ENCODE measurements at regions not wholly inside any gene's neighbourhood (a gene's known extent, or its start where the extent isn't known, plus 50 kb on each side); places are given as distances from the start of the nearest gene placed in this dataset.
A peak's percentile ranks its signal among the peaks of the same experiment; 100 is the strongest.

DNA sequence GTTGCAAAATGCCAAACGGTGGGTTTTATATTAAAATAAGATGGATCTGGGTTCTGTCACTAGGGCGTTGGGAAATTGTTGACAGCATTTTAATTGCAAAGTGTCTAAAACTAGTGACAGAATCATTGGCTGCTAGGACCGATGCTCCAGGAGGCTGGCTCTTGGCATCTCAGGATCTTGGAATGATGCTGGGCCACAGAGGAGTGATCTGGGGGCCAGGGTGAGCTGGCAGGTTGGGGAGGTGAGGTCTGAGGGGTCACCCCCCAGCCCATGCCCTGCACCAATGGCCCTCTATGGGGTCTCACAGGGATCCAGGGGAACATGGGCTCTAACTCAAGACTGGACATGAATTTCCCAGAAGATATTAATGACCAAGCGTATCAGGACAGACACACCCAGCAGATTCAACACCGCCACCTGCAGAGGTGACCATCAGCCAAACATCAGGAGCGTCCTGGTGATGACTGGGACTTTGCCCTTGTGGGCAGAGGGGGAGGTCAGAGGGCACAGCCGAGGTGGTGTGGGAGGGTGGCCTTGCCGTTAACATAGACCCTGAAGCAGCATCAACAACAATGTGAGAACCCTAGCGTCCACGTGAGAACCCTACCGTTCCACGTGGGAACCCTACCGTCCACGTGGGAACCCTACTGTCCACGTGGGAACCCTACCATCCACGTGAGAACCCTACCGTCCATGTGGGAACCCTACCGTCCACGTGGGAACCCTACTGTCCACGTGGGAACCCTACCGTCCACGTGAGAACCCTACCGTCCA, 89.0 kb upstream of the PPP2R2D start:
- Histone ChIP-seq H3K27me3 (ENCODE audit: control insufficient read depth, insufficient read depth, low read length) (no peaks in the 10 kb centered on the region), H3K36me3 (ENCODE audit: control insufficient read depth, insufficient read depth, low read length) (no peaks in the 10 kb centered on the region), H3K27ac (ENCODE audit: low read depth, low read length) (no peak overlapping the region), H3K9me3 (ENCODE audit: control insufficient read depth, insufficient read depth, low read length) (no peaks in the 10 kb centered on the region), H3K4me3 (ENCODE audit: low read depth, low read length) (no peak overlapping the region), H3K4me1 (ENCODE audit: control insufficient read depth, insufficient read depth, low read length) (no peaks in the 10 kb centered on the region)
- DNase-seq (ENCODE audit: low read depth in 4 of 6, low spot score in 6 of 6), result no peak
- 94% methylated on average over 22 of the region's 23 CpGs for WGBS (ENCODE audit: insufficient coverage)

GRCh38 chr10:131812736-131813604, 87.8 kb upstream of the PPP2R2D start:
- no peaks in the 10 kb centered on the region for H3K36me3 ChIP-seq (ENCODE audit: control insufficient read depth, insufficient read depth, low read length)
- DNase-seq (ENCODE audit: low read depth in 4 of 6, low spot score in 6 of 6), result no peak
- WGBS (ENCODE audit: insufficient coverage), result 93% methylated on average over 20 of the region's 24 CpGs

DNA sequence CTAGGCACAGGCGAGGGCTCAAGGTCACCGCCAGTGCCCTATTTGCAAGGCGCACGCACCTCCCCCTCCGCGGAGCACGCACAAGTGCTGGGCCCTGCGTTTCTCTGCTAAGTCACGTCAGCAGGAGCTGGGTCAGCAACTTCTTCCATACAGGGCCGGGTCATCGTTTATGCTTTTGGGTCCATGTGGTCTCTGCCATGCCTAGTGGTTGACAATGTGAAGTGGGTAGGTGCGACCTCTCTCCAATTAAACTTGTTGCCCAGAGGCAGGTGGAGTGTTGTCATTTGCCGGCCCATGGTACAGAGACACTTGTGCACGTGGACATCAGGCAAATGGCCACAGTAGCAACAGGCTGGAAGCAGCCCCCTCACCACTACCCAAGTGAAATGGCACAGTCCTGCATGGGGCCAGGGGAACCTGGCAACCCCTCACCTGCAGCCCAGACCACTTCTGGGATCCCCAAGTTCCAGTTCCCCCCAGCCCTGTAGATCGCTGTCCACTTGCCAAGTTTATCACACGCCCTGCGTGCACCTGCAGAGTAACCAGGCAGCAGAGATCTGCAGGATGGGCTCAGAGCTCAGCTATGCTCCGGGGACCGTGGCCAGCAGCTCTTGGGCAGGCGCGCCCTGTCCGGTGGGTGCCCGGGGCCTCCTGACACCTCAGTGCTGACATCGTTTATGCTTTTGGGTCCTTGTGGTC, 86.1 kb upstream of the PPP2R2D start:
- Histone ChIP-seq H3K27me3 (ENCODE audit: control insufficient read depth, insufficient read depth, low read length) (no peaks in the 10 kb centered on the region), H3K27ac (ENCODE audit: low read depth, low read length) (no peak overlapping the region), H3K4me1 (ENCODE audit: control insufficient read depth, insufficient read depth, low read length) (no peaks in the 10 kb centered on the region), H3K9me3 (ENCODE audit: control insufficient read depth, insufficient read depth, low read length) (no peaks in the 10 kb centered on the region), H3K36me3 (ENCODE audit: control insufficient read depth, insufficient read depth, low read length) (no peaks in the 10 kb centered on the region), H3K4me3 (ENCODE audit: low read depth, low read length) (no peak overlapping the region)
- WGBS (ENCODE audit: insufficient coverage), result 73% methylated on average over 18 of the region's 24 CpGs
- no peak for DNase-seq (ENCODE audit: low read depth in 4 of 6, low spot score in 6 of 6)

More at GRCh38 chr10:131812736-131813604, 87.8 kb upstream of the PPP2R2D start:
- H3K27ac ChIP-seq (ENCODE audit: low read depth, low read length), result no peak overlapping the region
- no peaks in the 10 kb centered on the region for H3K9me3 ChIP-seq (ENCODE audit: control insufficient read depth, insufficient read depth, low read length)
- no peak overlapping the region for H3K4me3 ChIP-seq (ENCODE audit: low read depth, low read length)
- H3K4me1 ChIP-seq (ENCODE audit: control insufficient read depth, insufficient read depth, low read length), result no peaks in the 10 kb centered on the region
- H3K27me3 ChIP-seq (ENCODE audit: control insufficient read depth, insufficient read depth, low read length), result no peaks in the 10 kb centered on the region

DNA sequence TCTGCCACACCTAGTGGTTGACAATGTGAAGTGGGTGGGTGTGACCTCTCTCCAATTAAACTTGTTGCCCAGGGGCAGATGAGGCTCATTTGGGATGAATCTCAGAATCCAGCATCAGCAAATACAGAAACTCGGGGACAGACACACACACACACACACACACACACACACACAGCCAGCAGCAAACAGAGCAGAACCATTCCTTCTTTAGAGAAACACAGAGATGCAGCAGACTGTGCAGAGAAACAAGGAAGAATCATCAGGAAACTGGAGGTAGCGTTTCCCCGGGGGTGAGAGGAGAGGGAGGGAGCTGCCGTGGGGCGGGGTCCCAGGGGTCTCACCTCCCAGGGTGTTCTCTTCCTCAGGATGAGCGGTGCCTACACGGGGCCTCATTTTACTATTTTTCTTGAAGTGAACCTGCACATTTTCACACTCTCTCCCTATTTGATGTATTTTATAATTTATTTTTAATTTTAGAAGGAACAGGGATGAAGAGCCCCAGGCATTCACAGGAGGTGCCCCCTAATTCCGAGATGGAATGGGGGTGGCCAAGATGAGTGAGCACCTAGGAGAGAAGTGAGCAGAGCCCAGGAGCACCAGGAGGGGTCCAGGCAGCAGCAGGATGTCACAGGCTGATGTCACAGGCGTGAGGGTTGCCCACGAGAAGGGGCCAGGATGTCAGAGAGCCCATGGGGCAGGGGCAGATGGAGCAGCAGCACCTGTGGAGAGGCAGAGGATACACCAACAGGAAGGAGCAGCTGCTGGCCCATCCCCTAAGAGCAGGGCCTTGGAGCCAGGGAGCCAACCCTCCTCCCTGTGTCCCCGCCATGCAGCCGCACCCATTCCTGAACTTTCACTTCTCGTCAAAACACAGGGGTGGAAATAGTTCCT, 85.3 kb upstream of the PPP2R2D start:
- H3K27me3 ChIP-seq (ENCODE audit: control insufficient read depth, insufficient read depth, low read length), result no peaks in the 10 kb centered on the region
- DNase-seq (ENCODE audit: low read depth in 4 of 6, low spot score in 6 of 6), result peak in 1 of 6 donors; percentile 60
- 63% methylated on average over 4 of the region's 13 CpGs for WGBS (ENCODE audit: insufficient coverage)
- no peaks in the 10 kb centered on the region for H3K4me1 ChIP-seq (ENCODE audit: control insufficient read depth, insufficient read depth, low read length)
- H3K27ac ChIP-seq (ENCODE audit: low read depth, low read length), result no peak overlapping the region
- H3K9me3 ChIP-seq (ENCODE audit: control insufficient read depth, insufficient read depth, low read length), result no peaks in the 10 kb centered on the region
- H3K36me3 ChIP-seq (ENCODE audit: control insufficient read depth, insufficient read depth, low read length), result no peaks in the 10 kb centered on the region
- H3K4me3 ChIP-seq (ENCODE audit: low read depth, low read length), result no peak overlapping the region

GRCh38 chr10:131816157-131816775, 84.5 kb upstream of the PPP2R2D start:
- 72% methylated on average over 17 of the region's 17 CpGs for WGBS (ENCODE audit: insufficient coverage)
- Histone ChIP-seq H3K9me3 (ENCODE audit: control insufficient read depth, insufficient read depth, low read length) (no peaks in the 10 kb centered on the region), H3K4me1 (ENCODE audit: control insufficient read depth, insufficient read depth, low read length) (no peaks in the 10 kb centered on the region), H3K4me3 (ENCODE audit: low read depth, low read length) (no peak overlapping the region), H3K27me3 (ENCODE audit: control insufficient read depth, insufficient read depth, low read length) (no peaks in the 10 kb centered on the region), H3K27ac (ENCODE audit: low read depth, low read length) (no peak overlapping the region), H3K36me3 (ENCODE audit: control insufficient read depth, insufficient read depth, low read length) (no peaks in the 10 kb centered on the region)
- no peak for DNase-seq (ENCODE audit: low read depth in 4 of 6, low spot score in 6 of 6)

DNA sequence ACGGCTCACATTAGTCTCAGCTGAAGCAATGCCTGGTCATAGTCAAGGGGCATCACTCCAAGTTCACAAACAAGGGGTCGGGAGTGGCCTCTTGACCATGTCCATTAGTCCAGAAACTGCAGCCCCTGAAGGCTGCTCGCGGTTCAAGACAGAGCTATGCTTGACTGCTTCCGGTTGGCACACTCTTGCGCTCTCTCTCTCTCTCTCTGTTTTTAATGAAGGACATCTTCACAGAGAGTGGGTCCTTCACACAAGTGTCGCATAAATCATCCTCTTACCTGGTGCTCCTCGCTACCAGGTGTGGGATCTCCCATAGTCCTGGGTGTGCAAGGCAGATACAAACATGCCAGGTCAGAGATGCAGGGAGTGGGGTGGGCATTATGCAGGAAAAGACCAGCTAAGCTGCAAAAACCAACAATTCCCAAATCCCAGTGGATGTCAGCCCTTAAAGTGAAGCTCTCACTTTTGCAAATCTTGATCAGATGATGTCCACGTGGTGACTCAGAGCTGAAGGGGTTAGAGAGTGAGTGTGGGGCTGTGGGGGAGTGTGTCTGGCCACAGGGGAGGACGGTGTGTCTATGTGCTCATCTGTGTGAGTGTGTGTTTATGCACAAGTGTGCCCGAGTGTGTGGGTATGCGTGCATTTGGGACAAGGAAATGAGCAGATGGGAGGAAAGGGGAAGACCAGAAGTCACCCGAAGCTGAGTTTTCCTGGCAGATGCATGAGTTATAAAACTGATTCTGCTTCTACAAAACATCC, 83.7 kb upstream of the PPP2R2D start:
- Histone ChIP-seq H3K4me1 (ENCODE audit: control insufficient read depth, insufficient read depth, low read length) (no peaks in the 10 kb centered on the region), H3K36me3 (ENCODE audit: control insufficient read depth, insufficient read depth, low read length) (no peaks in the 10 kb centered on the region), H3K4me3 (ENCODE audit: low read depth, low read length) (no peak overlapping the region), H3K27me3 (ENCODE audit: control insufficient read depth, insufficient read depth, low read length) (no peaks in the 10 kb centered on the region), H3K9me3 (ENCODE audit: control insufficient read depth, insufficient read depth, low read length) (no peaks in the 10 kb centered on the region), H3K27ac (ENCODE audit: low read depth, low read length) (no peak overlapping the region)
- DNase-seq (ENCODE audit: low read depth in 4 of 6, low spot score in 6 of 6), result no peak
- 75% methylated on average over 11 of the region's 13 CpGs for WGBS (ENCODE audit: insufficient coverage)

DNA sequence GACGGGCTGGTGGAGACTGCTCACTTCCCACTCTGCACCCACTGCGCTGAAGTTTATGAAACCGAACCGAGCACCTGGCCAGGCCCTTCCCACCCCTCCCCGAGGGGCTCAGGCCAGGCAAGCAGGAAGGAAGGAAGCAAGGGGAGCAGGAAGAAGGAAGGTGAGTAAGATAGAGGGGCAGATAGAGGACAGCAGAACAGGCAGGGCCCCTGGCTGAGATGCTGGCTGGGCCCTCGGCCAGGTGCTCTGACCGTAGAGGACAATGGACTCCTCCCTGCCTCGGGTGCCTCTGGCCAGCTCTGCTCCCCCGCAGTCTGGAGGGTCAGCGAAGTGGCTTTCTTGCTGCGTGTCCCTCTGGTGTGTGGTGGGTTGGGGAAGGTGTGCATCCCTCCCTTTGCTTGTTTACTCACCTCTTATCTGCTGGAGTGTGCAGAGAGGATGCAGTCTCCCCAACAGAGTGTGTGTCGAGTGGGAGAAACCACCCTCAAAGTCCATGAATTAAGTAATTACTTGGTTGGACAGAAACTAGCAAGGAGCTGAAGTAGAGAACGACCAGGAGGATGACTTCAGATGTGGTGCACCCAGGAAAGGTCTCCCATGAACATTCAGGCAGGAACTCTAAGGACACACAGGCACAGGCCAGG, 82.8 kb upstream of the PPP2R2D start:
- Histone ChIP-seq H3K9me3 (ENCODE audit: control insufficient read depth, insufficient read depth, low read length) (no peaks in the 10 kb centered on the region), H3K27ac (ENCODE audit: low read depth, low read length) (no peak overlapping the region), H3K4me3 (ENCODE audit: low read depth, low read length) (no peak overlapping the region), H3K4me1 (ENCODE audit: control insufficient read depth, insufficient read depth, low read length) (no peaks in the 10 kb centered on the region), H3K36me3 (ENCODE audit: control insufficient read depth, insufficient read depth, low read length) (no peaks in the 10 kb centered on the region), H3K27me3 (ENCODE audit: control insufficient read depth, insufficient read depth, low read length) (no peaks in the 10 kb centered on the region)
- WGBS (ENCODE audit: insufficient coverage), result 81% methylated on average over 3 of the region's 13 CpGs
- no peak for DNase-seq (ENCODE audit: low read depth in 4 of 6, low spot score in 6 of 6)
